Jurkat, Clone E6-1 (cell line): ENCODE measurements at regions not wholly inside any gene's neighbourhood (a gene's known extent, or its start where the extent isn't known, plus 50 kb on each side); places are given as distances from the start of the nearest gene placed in this dataset.

Experiments used
- DNase-seq: peaks from one replicate; pipeline ENCODE4 v3.0.0-alpha.2; 2011; ENCODE audit warnings: low read depth, low spot score
- H3K4me3 ChIP-seq: 2 replicates; pipeline ENCODE4 v1.5.1; 2011; ENCODE audit warnings: mild to moderate bottlenecking, low read length, control low read depth, moderate library complexity

- H3K4me3 ChIP-seq = no peak overlapping the region
- DNase-seq = no peak
Observed at GRCh38 chr15:95958382-95958781, 372.1 kb upstream of the NR2F2 start.

GRCh38 chr15:95968856-95969255 lies 361.6 kb upstream of the NR2F2 start:
- H3K4me3 ChIP-seq = no peak overlapping the region
- no peak for DNase-seq

GRCh38 chr15:95970326-95970725 lies 360.2 kb upstream of the NR2F2 start:
- no peak for DNase-seq

GRCh38 chr15:95972041-95972553 lies 358.4 kb upstream of the NR2F2 start:
- H3K4me3 ChIP-seq = no peak overlapping the region
- DNase-seq = peak; percentile 69

More at GRCh38 chr15:95970326-95970725, 360.2 kb upstream of the NR2F2 start:
- H3K4me3 ChIP-seq = no peak overlapping the region

- H3K4me3 ChIP-seq = no peak overlapping the region
- no peak for DNase-seq
Observed at GRCh38 chr15:95972812-95973211, 357.7 kb upstream of the NR2F2 start.

GRCh38 chr15:95973566-95974256 lies 356.8 kb upstream of the NR2F2 start:
- no peak for DNase-seq

GRCh38 chr15:95975212-95975611 lies 355.3 kb upstream of the NR2F2 start:
- no peak overlapping the region for H3K4me3 ChIP-seq
- no peak for DNase-seq

More at GRCh38 chr15:95973566-95974256, 356.8 kb upstream of the NR2F2 start:
- no peak overlapping the region for H3K4me3 ChIP-seq

DNA sequence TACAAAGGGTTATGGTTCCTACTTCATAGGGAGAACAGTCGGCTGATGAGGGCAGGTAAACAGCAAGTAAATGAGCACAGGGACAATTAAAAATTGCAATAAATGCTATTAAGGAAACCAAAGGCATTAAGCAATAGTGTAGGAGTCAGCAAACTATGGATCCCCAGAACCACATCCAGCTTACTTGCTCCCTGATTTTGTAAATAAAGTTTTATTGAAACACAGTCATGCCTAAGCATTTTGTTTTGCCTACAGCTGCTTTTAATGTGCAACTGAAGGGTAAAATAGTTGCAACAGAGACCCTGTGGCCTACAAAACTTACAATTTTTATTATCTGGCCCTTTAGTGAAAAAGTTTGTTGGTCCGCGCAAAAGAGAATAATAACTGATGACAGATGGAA lies 351.2 kb upstream of the NR2F2 start:
- H3K4me3 ChIP-seq = no peak overlapping the region
- no peak for DNase-seq

GRCh38 chr15:95981209-95981608 lies 349.3 kb upstream of the NR2F2 start:
- H3K4me3 ChIP-seq = no peak overlapping the region
- no peak for DNase-seq

DNA sequence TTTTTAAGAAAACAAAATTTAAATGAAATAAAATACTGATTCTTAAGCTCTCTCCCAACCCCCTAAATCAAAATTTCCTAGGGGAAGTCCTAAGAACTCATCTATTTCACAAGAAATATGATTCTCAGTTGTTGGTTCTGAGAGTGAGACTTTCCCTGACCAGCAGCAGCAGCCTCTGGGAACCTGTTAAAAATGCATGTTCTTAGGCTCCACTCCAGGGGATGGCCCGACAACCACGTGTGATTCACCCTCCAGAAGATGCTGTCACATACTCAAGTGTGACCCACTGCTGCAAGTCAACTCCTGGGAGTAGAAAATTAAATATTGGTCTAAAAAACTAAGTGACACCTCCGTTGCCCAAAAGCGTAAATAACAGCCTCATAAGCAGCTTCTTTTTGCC lies 343.2 kb upstream of the NR2F2 start:
- no peak for DNase-seq
- H3K4me3 ChIP-seq = no peak overlapping the region

GRCh38 chr15:95987886-95988573 lies 342.5 kb upstream of the NR2F2 start:
- DNase-seq = no peak
- no peak overlapping the region for H3K4me3 ChIP-seq

DNA sequence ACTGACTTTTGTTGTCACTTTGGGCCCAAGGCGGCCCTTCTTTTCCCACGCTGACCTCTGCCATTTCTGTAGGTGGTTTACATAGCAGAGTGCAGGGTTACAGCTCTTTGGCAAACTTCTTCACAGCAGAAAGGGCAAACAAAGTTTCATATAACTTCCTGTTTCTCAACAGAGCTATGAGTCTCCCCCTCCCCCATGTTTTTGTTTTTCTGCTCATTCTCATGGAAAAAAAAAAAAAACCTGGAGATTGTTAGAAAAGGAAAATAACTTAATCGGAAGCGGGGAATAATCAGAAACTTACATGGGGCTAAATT lies 342.0 kb upstream of the NR2F2 start:
- DNase-seq = no peak

GRCh38 chr15:95989392-95989791 lies 341.1 kb upstream of the NR2F2 start:
- DNase-seq = no peak
- H3K4me3 ChIP-seq = no peak overlapping the region

More for the DNA sequence above, 342.0 kb upstream of the NR2F2 start:
- no peak overlapping the region for H3K4me3 ChIP-seq

GRCh38 chr15:95990833-95991232 lies 339.7 kb upstream of the NR2F2 start:
- no peak overlapping the region for H3K4me3 ChIP-seq
- DNase-seq = no peak

DNA sequence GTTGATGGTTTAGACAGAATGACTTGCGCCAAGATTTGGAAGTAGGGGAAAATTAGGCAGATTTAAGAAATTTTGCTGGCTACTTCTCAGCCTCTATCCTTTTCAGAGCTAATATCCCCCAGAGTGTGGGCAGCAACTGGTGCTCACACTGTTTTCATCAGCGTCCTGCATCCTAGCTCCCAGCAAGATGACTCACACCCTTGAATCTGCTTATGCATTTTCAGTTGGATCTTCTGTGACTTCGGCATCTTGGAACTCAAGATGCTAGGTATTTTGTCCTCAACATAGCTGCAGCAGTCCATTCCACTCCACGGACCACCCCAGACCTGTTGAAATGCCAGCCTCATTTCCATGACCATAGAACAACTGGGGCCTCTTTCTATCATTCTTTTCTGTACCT lies 336.1 kb upstream of the NR2F2 start:
- no peak for DNase-seq
- no peak overlapping the region for H3K4me3 ChIP-seq

- no peak overlapping the region for H3K4me3 ChIP-seq
- DNase-seq = no peak
Observed at GRCh38 chr15:95995375-95996168, 334.9 kb upstream of the NR2F2 start.

DNA sequence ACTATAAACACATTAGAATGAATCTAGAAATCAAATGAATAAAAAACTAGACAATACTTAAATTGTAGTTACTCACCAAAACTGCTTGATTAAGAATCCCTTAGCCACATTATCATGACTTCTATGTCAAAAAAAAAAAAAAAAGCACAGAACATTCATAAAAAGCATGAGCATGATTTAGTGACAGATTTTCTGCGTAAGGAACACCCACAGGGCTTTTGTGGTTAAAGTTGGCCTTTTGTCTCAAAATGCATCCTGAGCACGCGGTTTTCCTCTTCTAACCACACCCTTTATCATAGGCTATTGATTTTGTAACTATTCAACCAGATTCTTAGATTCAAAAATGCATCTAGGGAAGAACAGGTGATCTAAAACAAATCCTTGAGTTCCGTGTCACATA lies 334.0 kb upstream of the NR2F2 start:
- H3K4me3 ChIP-seq = no peak overlapping the region
- DNase-seq = peak; percentile 91

GRCh38 chr15:95998935-95999334 lies 331.6 kb upstream of the NR2F2 start:
- no peak for DNase-seq
- H3K4me3 ChIP-seq = no peak overlapping the region

GRCh38 chr15:96002890-96003859 lies 327.3 kb upstream of the NR2F2 start:
- no peak overlapping the region for H3K4me3 ChIP-seq

More at GRCh38 chr15:96002890-96003859, 327.3 kb upstream of the NR2F2 start:
- no peak for DNase-seq
